WTC11 (cell line): ENCODE measurements at regions not wholly inside any gene's neighbourhood (a gene's known extent, or its start where the extent isn't known, plus 50 kb on each side); places are given as distances from the start of the nearest gene placed in this dataset.

Experiments used
- ATAC-seq: fragments of 200-7000 bp; cut with Tn5 transposase; 2 replicates; pipeline ENCODE4 v1.10.0; 2021; ENCODE audit warnings: mild to moderate bottlenecking, moderate library complexity
- CTCF ChIA-PET: fragments of 300-600 bp; sonication (Branson Sonifier 250); formaldehyde crosslinking; loops from one replicate; lab custom pipeline; 2021; ENCODE audit warnings: antibody characterized with exemption; lab: Charles Lee
- POLR2A ChIA-PET: fragments of 350-600 bp; sonication (Branson Sonifier 250); formaldehyde crosslinking; loops from one replicate; lab custom pipeline; 2021; ENCODE audit warnings: antibody characterized with exemption; lab: Charles Lee
- DNase-seq: peaks from one replicate; pipeline ENCODE4 v3.0.0; 2021; ENCODE audit warnings: low spot score
- H3K27ac Mint-ChIP-seq: 2 replicates; pipeline ENCODE4 v1.8.0; 2021; ENCODE audit warnings: mixed read lengths
- H3K27me3 Mint-ChIP-seq: 2 replicates; pipeline ENCODE4 v1.8.0; 2021; ENCODE audit warnings: low read depth, mild to moderate bottlenecking, moderate library complexity, mixed read lengths
- H3K36me3 Mint-ChIP-seq: 2 replicates; pipeline ENCODE4 v1.8.0; 2021; ENCODE audit warnings: mixed read lengths
- H3K4me1 Mint-ChIP-seq: 2 replicates; pipeline ENCODE4 v1.8.0; 2022; ENCODE audit warnings: mixed read lengths
- H3K4me3 Mint-ChIP-seq: 2 replicates; pipeline ENCODE4 v1.8.0; 2021; ENCODE audit warnings: mild to moderate bottlenecking, moderate library complexity, mixed read lengths
- H3K9me3 Mint-ChIP-seq: 2 replicates; pipeline ENCODE4 v1.8.0; 2021; ENCODE audit warnings: mixed read lengths
- ELF4 ChIP-seq: sonication (generic); formaldehyde crosslinking; IDR thresholded peaks from 2 replicates; pipeline ENCODE4 v1.8.1; 2022; ENCODE audit warnings: low read depth, mild to moderate bottlenecking, moderate library complexity, missing genetic modification reagents
- ESRRA ChIP-seq: sonication (generic); formaldehyde crosslinking; IDR thresholded peaks from 2 replicates; pipeline ENCODE4 v1.8.1; 2022; ENCODE audit warnings: mild to moderate bottlenecking, missing genetic modification reagents, borderline replicate concordance
- FOXJ3 ChIP-seq: sonication (generic); formaldehyde crosslinking; IDR thresholded peaks from 2 replicates; pipeline ENCODE4 v1.9.0; 2021; ENCODE audit warnings: missing genetic modification reagents, mild to moderate bottlenecking, borderline replicate concordance
- FOXK1 ChIP-seq: sonication (generic); formaldehyde crosslinking; IDR thresholded peaks from 2 replicates; pipeline ENCODE4 v1.8.0; 2022; ENCODE audit warnings: mild to moderate bottlenecking, moderate library complexity, missing genetic modification reagents
- GABPB1 ChIP-seq: sonication (generic); formaldehyde crosslinking; IDR thresholded peaks from 2 replicates; pipeline ENCODE4 v1.8.1; 2023; ENCODE audit warnings: mild to moderate bottlenecking, missing genetic modification reagents
- GRHL2 ChIP-seq: fragments of 250-450 bp; sonication (Bioruptor Pico); IDR thresholded peaks from 2 replicates; pipeline ENCODE4 v1.8.0; 2022; ENCODE audit warnings: mild to moderate bottlenecking, moderate library complexity; ENCODE audit not compliant: insufficient replicate concordance, severe bottlenecking
- GTF2I ChIP-seq: fragments of 250-450 bp; sonication (Bioruptor Pico); conservative IDR thresholded peaks from 2 replicates; pipeline ENCODE4 v1.4.0; 2021; ENCODE audit warnings: mild to moderate bottlenecking
- IRF2 ChIP-seq: sonication (generic); formaldehyde crosslinking; IDR thresholded peaks from 2 replicates; pipeline ENCODE4 v1.8.0; 2022; ENCODE audit warnings: low read depth, missing genetic modification reagents, borderline replicate concordance
- JUN ChIP-seq: sonication (generic); formaldehyde crosslinking; IDR thresholded peaks from 2 replicates; pipeline ENCODE4 v1.8.0; 2023; ENCODE audit warnings: mild to moderate bottlenecking, missing genetic modification reagents
- MXD4 ChIP-seq: fragments of 250-450 bp; sonication (Bioruptor Pico); IDR thresholded peaks from 2 replicates; pipeline ENCODE4 v1.8.0; 2021; ENCODE audit warnings: mild to moderate bottlenecking, moderate library complexity, borderline replicate concordance
- NFATC4 ChIP-seq: fragments of 250-450 bp; sonication (Bioruptor Pico); IDR thresholded peaks from 2 replicates; pipeline ENCODE4 v1.9.0; 2021; ENCODE audit warnings: mild to moderate bottlenecking
- NFE2L1 ChIP-seq: sonication (generic); formaldehyde crosslinking; IDR thresholded peaks from 2 replicates; pipeline ENCODE4 v1.8.1; 2023; ENCODE audit warnings: missing genetic modification reagents
- NFYB ChIP-seq: sonication (generic); formaldehyde crosslinking; conservative IDR thresholded peaks from 2 replicates; pipeline ENCODE4 v1.8.0; 2022; ENCODE audit warnings: low read depth, missing genetic modification reagents
- PRRX2 ChIP-seq: fragments of 250-450 bp; sonication (Bioruptor Pico); IDR thresholded peaks from 2 replicates; pipeline ENCODE4 v1.8.0; 2021; ENCODE audit warnings: mild to moderate bottlenecking
- RORB ChIP-seq: fragments of 250-450 bp; sonication (Bioruptor Pico); IDR thresholded peaks from 2 replicates; pipeline ENCODE4 v1.9.0; 2021; ENCODE audit warnings: mild to moderate bottlenecking
- SP1 ChIP-seq: sonication (generic); formaldehyde crosslinking; conservative IDR thresholded peaks from 2 replicates; pipeline ENCODE4 v1.8.1; 2022; ENCODE audit warnings: missing genetic modification reagents
- TEAD1 ChIP-seq: sonication (generic); formaldehyde crosslinking; IDR thresholded peaks from 2 replicates; pipeline ENCODE4 v1.8.0; 2022; ENCODE audit warnings: mild to moderate bottlenecking, missing genetic modification reagents
- ZNF121 ChIP-seq: sonication (generic); formaldehyde crosslinking; IDR thresholded peaks from 2 replicates; pipeline ENCODE4 v1.8.0; 2023; ENCODE audit warnings: missing genetic modification reagents
- TF ChIP-seq, protein P1 (sequence below): sonication (generic); formaldehyde crosslinking; IDR thresholded peaks from 2 replicates; pipeline ENCODE4 v1.8.0; 2022; ENCODE audit warnings: mild to moderate bottlenecking, missing genetic modification reagents
- TF ChIP-seq, protein P2 (sequence below): sonication (generic); formaldehyde crosslinking; conservative IDR thresholded peaks from 2 replicates; pipeline ENCODE4 v1.8.1; 2023; ENCODE audit warnings: mild to moderate bottlenecking, low read depth, missing genetic modification reagents, moderate library complexity
- TF ChIP-seq, protein P3 (sequence below): sonication (generic); formaldehyde crosslinking; IDR thresholded peaks from 2 replicates; pipeline ENCODE4 v1.8.0; 2023; ENCODE audit warnings: mild to moderate bottlenecking, missing genetic modification reagents
- TF ChIP-seq, protein P4 (sequence below): fragments of 250-450 bp; sonication (Bioruptor Pico); IDR thresholded peaks from 2 replicates; pipeline ENCODE4 v2.1.2; 2022; ENCODE audit warnings: mild to moderate bottlenecking, moderate library complexity
- TF ChIP-seq, protein P5 (sequence below): sonication (generic); formaldehyde crosslinking; IDR thresholded peaks from 2 replicates; pipeline ENCODE4 v1.8.1; 2022; ENCODE audit warnings: mild to moderate bottlenecking, moderate library complexity, missing genetic modification reagents

DNA sequence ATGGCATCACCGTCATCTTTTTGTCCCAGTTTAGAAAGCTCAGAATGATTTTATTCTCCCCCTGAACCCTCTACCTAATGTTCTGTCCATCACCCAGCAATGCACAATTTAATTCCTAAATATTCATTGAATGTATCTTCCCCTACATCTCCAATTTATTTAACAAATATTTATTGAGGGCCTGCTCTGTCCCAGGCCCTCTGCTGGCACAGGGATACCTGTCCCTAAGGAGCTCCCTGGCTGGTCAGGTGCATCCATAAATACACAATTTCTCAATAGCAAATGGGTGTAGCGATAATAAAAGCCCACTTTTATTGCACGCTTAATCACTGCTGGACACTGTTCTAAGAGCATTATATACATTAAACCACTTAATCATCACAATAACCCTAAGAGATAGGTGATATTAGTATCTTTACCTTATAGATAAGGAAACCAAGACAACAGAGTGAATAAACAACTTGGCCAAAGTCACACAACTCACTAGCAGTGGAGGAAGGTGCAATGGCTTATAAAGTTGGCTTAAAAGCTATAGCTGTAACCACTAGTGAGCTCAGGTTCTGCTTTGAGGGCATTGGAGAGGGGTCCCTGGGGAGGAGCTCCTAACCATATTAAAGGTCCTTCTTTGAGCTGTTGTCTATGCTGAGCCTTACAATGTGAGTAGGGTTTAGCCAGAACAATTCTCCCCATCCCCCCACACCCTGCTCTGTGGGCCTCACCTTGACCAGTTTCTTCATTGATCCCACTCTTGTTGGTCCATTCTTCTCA is 126.3 kb upstream of the JUN start:
- POLR2A ChIA-PET = no interaction called here

DNA sequence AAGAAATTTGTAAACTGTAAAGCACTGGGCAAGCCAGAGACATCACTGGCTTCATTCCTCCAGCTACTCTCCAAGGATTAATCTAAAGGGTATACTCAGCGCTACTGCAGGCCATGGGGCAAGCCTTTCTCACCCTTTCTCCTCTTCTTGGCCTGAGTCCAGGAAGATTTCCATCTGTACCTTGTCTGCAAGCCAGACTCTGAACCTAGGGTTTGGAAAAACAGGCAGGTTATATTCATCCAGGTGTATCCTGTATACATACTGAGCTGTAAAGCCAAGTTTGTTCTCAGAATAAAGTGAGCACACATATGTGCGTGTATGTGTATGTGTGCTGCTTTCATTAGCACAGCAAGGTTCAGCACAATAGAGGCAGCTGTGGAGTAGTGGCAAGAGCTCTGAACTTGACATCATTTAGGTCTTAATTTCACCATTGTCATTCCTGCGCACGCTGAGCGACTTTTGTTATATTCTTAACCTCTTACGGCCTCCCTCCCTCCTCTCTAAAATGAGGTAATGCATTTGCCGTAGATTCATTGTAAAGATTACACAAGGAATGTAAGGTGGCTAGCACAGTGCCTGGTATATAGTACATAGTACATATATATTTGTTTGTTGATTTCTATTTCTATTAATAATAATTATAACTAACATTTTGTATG is 128.1 kb upstream of the JUN start:
- Mint-ChIP-seq H3K4me3 (no peak overlapping the region), H3K27me3 (no peaks in the 10 kb centered on the region; the same call in 1 of the 2 replicates), H3K36me3 (peaks cover 19% of the 10 kb centered on the region), H3K4me1 (peaks cover 6% of the 10 kb centered on the region), H3K27ac (no peak overlapping the region), H3K9me3 (peaks cover 28% of the 10 kb centered on the region)
- no peak for DNase-seq
- no peak for TF ChIP-seq NFYB (CRISPR knock-in tag)
- TF ChIP-seq GTF2I (CRISPR knock-in tag) = no peak
- no peak for TF ChIP-seq RORB
- TF ChIP-seq ELF4 (CRISPR knock-in tag) = no peak
- no peak for TF ChIP-seq GABPB1 (CRISPR knock-in tag)
- TF ChIP-seq GRHL2 (CRISPR knock-in tag) = no peak
- no peak for TF ChIP-seq JUN (CRISPR knock-in tag)
- no peak for ATAC-seq
- POLR2A ChIA-PET = no interaction called here
- CTCF ChIA-PET = no interaction called here

More for the DNA sequence above, 126.3 kb upstream of the JUN start:
- CTCF ChIA-PET = no interaction called here
- TF ChIP-seq PRRX2 (CRISPR knock-in tag) (no peak), GTF2I (CRISPR knock-in tag) (no peak), SP1 (CRISPR knock-in tag) (no peak), NFATC4 (CRISPR knock-in tag) (no peak), MXD4 (no peak), IRF2 (CRISPR knock-in tag) (no peak)
- TF ChIP-seq, protein P1, sequence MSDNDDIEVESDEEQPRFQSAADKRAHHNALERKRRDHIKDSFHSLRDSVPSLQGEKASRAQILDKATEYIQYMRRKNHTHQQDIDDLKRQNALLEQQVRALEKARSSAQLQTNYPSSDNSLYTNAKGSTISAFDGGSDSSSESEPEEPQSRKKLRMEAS (CRISPR knock-in tag) = no peak
- Mint-ChIP-seq H3K36me3 (peaks cover 12% of the 10 kb centered on the region), H3K27me3 (no peaks in the 10 kb centered on the region; the same call in 1 of the 2 replicates), H3K27ac (no peak overlapping the region), H3K4me3 (no peak overlapping the region), H3K4me1 (peaks cover 6% of the 10 kb centered on the region), H3K9me3 (peaks cover 17% of the 10 kb centered on the region)
- no peak for ATAC-seq
- no peak for DNase-seq

DNA sequence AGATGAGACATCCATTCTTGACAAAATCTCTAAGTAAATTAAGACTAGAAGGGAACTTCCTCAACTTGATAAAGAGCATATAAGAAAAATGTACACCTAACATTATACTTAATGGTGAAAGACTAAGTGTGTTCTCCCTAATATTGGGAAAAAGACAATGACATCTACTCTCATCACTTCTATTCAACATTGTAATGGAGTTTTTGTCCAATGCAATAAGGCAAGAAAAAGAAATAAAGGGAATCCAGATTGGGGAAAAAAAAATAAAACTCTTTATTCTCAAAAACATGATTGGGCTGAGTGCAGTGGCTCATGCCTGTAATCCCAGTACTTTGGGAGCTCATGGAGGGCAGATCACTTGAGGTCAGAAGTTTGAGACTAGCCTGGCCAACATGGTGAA is 131.1 kb upstream of the JUN start:
- H3K9me3 Mint-ChIP-seq = peaks cover 28% of the 10 kb centered on the region
- CTCF ChIA-PET = no interaction called here
- no peak for TF ChIP-seq FOXK1 (CRISPR knock-in tag)
- no peak for TF ChIP-seq IRF2 (CRISPR knock-in tag)
- no peak for TF ChIP-seq ZNF121
- TF ChIP-seq GRHL2 (CRISPR knock-in tag) = no peak
- TF ChIP-seq, protein P2, sequence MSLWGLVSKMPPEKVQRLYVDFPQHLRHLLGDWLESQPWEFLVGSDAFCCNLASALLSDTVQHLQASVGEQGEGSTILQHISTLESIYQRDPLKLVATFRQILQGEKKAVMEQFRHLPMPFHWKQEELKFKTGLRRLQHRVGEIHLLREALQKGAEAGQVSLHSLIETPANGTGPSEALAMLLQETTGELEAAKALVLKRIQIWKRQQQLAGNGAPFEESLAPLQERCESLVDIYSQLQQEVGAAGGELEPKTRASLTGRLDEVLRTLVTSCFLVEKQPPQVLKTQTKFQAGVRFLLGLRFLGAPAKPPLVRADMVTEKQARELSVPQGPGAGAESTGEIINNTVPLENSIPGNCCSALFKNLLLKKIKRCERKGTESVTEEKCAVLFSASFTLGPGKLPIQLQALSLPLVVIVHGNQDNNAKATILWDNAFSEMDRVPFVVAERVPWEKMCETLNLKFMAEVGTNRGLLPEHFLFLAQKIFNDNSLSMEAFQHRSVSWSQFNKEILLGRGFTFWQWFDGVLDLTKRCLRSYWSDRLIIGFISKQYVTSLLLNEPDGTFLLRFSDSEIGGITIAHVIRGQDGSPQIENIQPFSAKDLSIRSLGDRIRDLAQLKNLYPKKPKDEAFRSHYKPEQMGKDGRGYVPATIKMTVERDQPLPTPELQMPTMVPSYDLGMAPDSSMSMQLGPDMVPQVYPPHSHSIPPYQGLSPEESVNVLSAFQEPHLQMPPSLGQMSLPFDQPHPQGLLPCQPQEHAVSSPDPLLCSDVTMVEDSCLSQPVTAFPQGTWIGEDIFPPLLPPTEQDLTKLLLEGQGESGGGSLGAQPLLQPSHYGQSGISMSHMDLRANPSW (CRISPR knock-in tag) = no peak
- TF ChIP-seq, protein P3, sequence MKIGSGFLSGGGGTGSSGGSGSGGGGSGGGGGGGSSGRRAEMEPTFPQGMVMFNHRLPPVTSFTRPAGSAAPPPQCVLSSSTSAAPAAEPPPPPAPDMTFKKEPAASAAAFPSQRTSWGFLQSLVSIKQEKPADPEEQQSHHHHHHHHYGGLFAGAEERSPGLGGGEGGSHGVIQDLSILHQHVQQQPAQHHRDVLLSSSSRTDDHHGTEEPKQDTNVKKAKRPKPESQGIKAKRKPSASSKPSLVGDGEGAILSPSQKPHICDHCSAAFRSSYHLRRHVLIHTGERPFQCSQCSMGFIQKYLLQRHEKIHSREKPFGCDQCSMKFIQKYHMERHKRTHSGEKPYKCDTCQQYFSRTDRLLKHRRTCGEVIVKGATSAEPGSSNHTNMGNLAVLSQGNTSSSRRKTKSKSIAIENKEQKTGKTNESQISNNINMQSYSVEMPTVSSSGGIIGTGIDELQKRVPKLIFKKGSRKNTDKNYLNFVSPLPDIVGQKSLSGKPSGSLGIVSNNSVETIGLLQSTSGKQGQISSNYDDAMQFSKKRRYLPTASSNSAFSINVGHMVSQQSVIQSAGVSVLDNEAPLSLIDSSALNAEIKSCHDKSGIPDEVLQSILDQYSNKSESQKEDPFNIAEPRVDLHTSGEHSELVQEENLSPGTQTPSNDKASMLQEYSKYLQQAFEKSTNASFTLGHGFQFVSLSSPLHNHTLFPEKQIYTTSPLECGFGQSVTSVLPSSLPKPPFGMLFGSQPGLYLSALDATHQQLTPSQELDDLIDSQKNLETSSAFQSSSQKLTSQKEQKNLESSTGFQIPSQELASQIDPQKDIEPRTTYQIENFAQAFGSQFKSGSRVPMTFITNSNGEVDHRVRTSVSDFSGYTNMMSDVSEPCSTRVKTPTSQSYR (CRISPR knock-in tag) = no peak
- no peak for TF ChIP-seq FOXJ3 (CRISPR knock-in tag)
- no peak for TF ChIP-seq GTF2I (CRISPR knock-in tag)
- no peak for TF ChIP-seq NFE2L1 (CRISPR knock-in tag)
- TF ChIP-seq, protein P4, sequence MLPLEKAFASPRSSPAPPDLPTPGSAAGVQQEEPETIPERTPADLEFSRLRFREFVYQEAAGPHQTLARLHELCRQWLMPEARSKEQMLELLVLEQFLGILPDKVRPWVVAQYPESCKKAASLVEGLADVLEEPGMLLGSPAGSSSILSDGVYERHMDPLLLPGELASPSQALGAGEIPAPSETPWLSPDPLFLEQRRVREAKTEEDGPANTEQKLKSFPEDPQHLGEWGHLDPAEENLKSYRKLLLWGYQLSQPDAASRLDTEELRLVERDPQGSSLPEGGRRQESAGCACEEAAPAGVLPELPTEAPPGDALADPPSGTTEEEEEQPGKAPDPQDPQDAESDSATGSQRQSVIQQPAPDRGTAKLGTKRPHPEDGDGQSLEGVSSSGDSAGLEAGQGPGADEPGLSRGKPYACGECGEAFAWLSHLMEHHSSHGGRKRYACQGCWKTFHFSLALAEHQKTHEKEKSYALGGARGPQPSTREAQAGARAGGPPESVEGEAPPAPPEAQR (CRISPR knock-in tag) = no peak
- TF ChIP-seq ESRRA (CRISPR knock-in tag) = no peak
- TF ChIP-seq, protein P5, sequence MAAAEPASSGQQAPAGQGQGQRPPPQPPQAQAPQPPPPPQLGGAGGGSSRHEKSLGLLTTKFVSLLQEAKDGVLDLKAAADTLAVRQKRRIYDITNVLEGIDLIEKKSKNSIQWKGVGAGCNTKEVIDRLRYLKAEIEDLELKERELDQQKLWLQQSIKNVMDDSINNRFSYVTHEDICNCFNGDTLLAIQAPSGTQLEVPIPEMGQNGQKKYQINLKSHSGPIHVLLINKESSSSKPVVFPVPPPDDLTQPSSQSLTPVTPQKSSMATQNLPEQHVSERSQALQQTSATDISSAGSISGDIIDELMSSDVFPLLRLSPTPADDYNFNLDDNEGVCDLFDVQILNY (CRISPR knock-in tag) = no peak
- no peak for TF ChIP-seq TEAD1 (CRISPR knock-in tag)
- no peak for TF ChIP-seq NFATC4 (CRISPR knock-in tag)

More for the DNA sequence above, 131.1 kb upstream of the JUN start:
- ATAC-seq (no peak), DNase-seq (no peak)
- Mint-ChIP-seq H3K4me1 (peaks cover 6% of the 10 kb centered on the region), H3K27me3 (no peaks in the 10 kb centered on the region; the same call in 1 of the 2 replicates), H3K4me3 (no peak overlapping the region), H3K27ac (no peak overlapping the region), H3K36me3 (peaks cover 19% of the 10 kb centered on the region)
- POLR2A ChIA-PET = no interaction called here
